ENCODE measurements at regions not wholly inside any gene's neighbourhood (a gene's known extent, or its start where the extent isn't known, plus 50 kb on each side); places are given as distances from the start of the nearest gene placed in this dataset.

- Histone ChIP-seq H3K79me1 (ENCODE audit: low read depth, low read length) (no peaks in the 10 kb centered on the region), H3K56ac (replicated peaks; ENCODE audit: insufficient read length, low read depth, low read length) (no peak overlapping the region), H2AFZ (ENCODE audit: low read length) (no peak overlapping the region), H4K8ac (ENCODE audit: extremely low read depth, insufficient read depth, low read length) (no peak overlapping the region), H3K4ac (replicated peaks; ENCODE audit: insufficient read length, low read depth, low read length) (no peak overlapping the region), H2BK15ac (ENCODE audit: low read length) (no peak overlapping the region), H3K9ac (replicated peaks in 1 of 4; ENCODE audit: extremely low read depth in 1 of 4, low read depth in 3 of 4, low read length in 3 of 4) (no peak overlapping the region), H2BK20ac (ENCODE audit: low read length) (no peak overlapping the region), H3K4me3 (ENCODE audit: extremely low read depth in 1 of 4, insufficient read depth in 2 of 4, low read depth in 3 of 4, low read length in 4 of 4) (no peak overlapping the region), H3K18ac (ENCODE audit: extremely low read depth, low read length) (no peak overlapping the region), H3K79me2 (ENCODE audit: control insufficient read depth in 1 of 2, insufficient read depth in 2 of 2, low read length in 2 of 2) (no peaks in the 10 kb centered on the region), H3K14ac (ENCODE audit: insufficient read length) (no peak overlapping the region), H3K4me2 (ENCODE audit: insufficient read depth in 1 of 2, low read depth in 2 of 2, low read length in 2 of 2) (no peak overlapping the region), H3K4me1 (replicated peaks in 1 of 4; ENCODE audit: control insufficient read depth in 3 of 4, insufficient read depth in 4 of 4, low read length in 3 of 4) (peaks cover 0 to 9% (median 4%) of the 10 kb centered on the region in 4 experiments; a peak in 3 of 7 replicates), H2BK5ac (ENCODE audit: low read depth, low read length) (no peak overlapping the region), H3K23ac (ENCODE audit: insufficient read length) (no peak overlapping the region), H3K27ac (ENCODE audit: low read depth, low read length) (no peak overlapping the region), H2AK5ac (ENCODE audit: low read depth, low read length) (no peak overlapping the region), H3K9me3 (ENCODE audit: insufficient read depth in 2 of 2, low read depth in 1 of 2, low read length in 1 of 2) (no peaks in the 10 kb centered on the region), H2BK120ac (replicated peaks; ENCODE audit: low read depth, low read length) (no peak overlapping the region), H3K36me3 (ENCODE audit: control insufficient read depth in 2 of 4, insufficient read depth in 4 of 4, low read length in 3 of 4) (no peaks in the 10 kb centered on the region), H3K23me2 (ENCODE audit: low read depth, low read length) (no peaks in the 10 kb centered on the region), H3K27me3 (replicated peaks in 1 of 4; ENCODE audit: control insufficient read depth in 3 of 4, extremely low read depth in 1 of 4, insufficient read depth in 3 of 4, low read length in 3 of 4) (0 out of 7 replicates have a peak, but pooled peaks cover 0 to 2% (median 0%) of the 10 kb centered on the region in 4 experiments), H4K20me1 (replicated peaks in 1 of 2; ENCODE audit: control insufficient read depth in 1 of 2, insufficient read depth in 2 of 2, low read length in 2 of 2) (no peaks in the 10 kb centered on the region), H4K5ac (ENCODE audit: insufficient read length, low read depth, low read length) (no peak overlapping the region), H2BK12ac (ENCODE audit: low read depth, low read length) (no peak overlapping the region), H4K91ac (replicated peaks; ENCODE audit: insufficient read length, low read length) (no peak overlapping the region)
- DNase-seq (ENCODE audit: low read depth in 1 of 2, low spot score in 2 of 2) (no peak), FAIRE-seq (no peak)
- CTCF ChIA-PET (ENCODE audit: partially characterized antibody): interaction anchor here (0.9 to 1.7 kb wide), 2 partner anchors 10 to 227 kb away, joined by 5 to 7 read pairs; no protein-coding TSS in a partner anchor
- POLR2A ChIA-PET (ENCODE audit: partially characterized antibody): no interaction called here
- 93% methylated on average over 3 of the region's 3 CpGs; no CpG with 5 or more reads in 1 of the 2 experiments for WGBS, 2 experiments (ENCODE audit: extremely low coverage in 1 of 2, insufficient coverage in 1 of 2, insufficient read length in 1 of 2, insufficient replicate concordance in 2 of 2, low coverage in 1 of 2, low lambda C conversion rate in 2 of 2, missing lambda C conversion rate in 1 of 2)
- TF ChIP-seq CHD1 (IDR thresholded peaks at IDR 0.05; ENCODE audit: low read depth, low read length) (no peak), RAD21 (IDR thresholded peaks at IDR 0.05 in 1 of 2, conservative IDR thresholded peaks at IDR 0.05 in 1 of 2; ENCODE audit: low read depth in 2 of 2, low read length in 2 of 2) (no peak), ATF2 (IDR thresholded peaks at IDR 0.05; ENCODE audit: low read length) (no peak), CBX5 (IDR thresholded peaks at IDR 0.05; ENCODE audit: low read depth, low read length) (no peak), FOSL1 (IDR thresholded peaks at IDR 0.05; ENCODE audit: insufficient read depth, low read depth, low read length) (no peak), ATF3 (IDR thresholded peaks at IDR 0.05; ENCODE audit: insufficient read depth, low read depth, low read length) (no peak), SP1 (IDR thresholded peaks at IDR 0.05; ENCODE audit: low read depth, low read length) (no peak), SIN3A (conservative IDR thresholded peaks at IDR 0.05 in 1 of 2, IDR thresholded peaks at IDR 0.05 in 1 of 2; ENCODE audit: low read depth in 1 of 2, low read length in 2 of 2) (no peak)
Measured at GRCh38 chr3:29143151-29143550, 137.7 kb upstream of the RBMS3 start.

Data from H1 (cell line).